GM12878 (cell line): ENCODE measurements at regions not wholly inside any gene's neighbourhood (a gene's known extent, or its start where the extent isn't known, plus 50 kb on each side); places are given as distances from the start of the nearest gene placed in this dataset.

ENCODE experiments used
- ATAC-seq: fragments of 200-7000 bp; cut with Tn5 transposase; 3 replicates; pipeline ENCODE4 v1.9.1; 2020; ENCODE audit warnings: mild to moderate bottlenecking, moderate library complexity
- BruUV-seq: library from RNA; stranded (reverse); fragments of 400-500 nt; replicated peaks from 2 replicates; lab custom pipeline; 2021; lab: Mats Ljungman, UMichigan
- CTCF ChIA-PET: fragments of 300-600 bp; sonication (Branson Sonifier 250); formaldehyde crosslinking; extraction: SDS; loops from one replicate; lab custom pipeline; 2021; ENCODE audit warnings: inconsistent platforms; lab: Yijun Ruan, JAX
- POLR2A ChIA-PET: fragments of 350-600 bp; formaldehyde crosslinking; extraction: SDS; loops from one replicate; lab custom pipeline; 2021; ENCODE audit warnings: inconsistent platforms; lab: Charles Lee
- RAD21 ChIA-PET: fragments of 300-600 bp; sonication (Branson Sonifier 250); formaldehyde crosslinking; loops from one replicate; lab custom pipeline; 2023; ENCODE audit warnings: antibody characterized with exemption; ENCODE audit not compliant: unreplicated experiment; lab: Charles Lee
- SMC1A ChIA-PET: fragments of 300-600 bp; sonication (Branson Sonifier 250); formaldehyde crosslinking; loops from one replicate; lab custom pipeline; 2023; ENCODE audit not compliant: unreplicated experiment, uncharacterized antibody; lab: Charles Lee
- DNase-seq: peaks from one replicate; pipeline ENCODE4 v3.0.0-alpha.2; 2011; ENCODE audit warnings: low read depth, low spot score
- FAIRE-seq: peaks from 3 replicates; lab custom pipeline; 2011; peaks lifted over from hg19 to GRCh38; lab: Jason Lieb, UNC
- H2AFZ ChIP-seq: 2 replicates; pipeline ENCODE4 v1.6.0; 2011; ENCODE audit warnings: low read depth, low read length, control low read depth; ENCODE audit not compliant: control insufficient read depth
- H3K27ac ChIP-seq: 2 replicates; pipeline ENCODE4 v1.5.1; 2011; ENCODE audit warnings: control low read depth; ENCODE audit not compliant: control insufficient read depth, insufficient read depth
- H3K27me3 ChIP-seq, 2 experiments: replicated peaks in 1 of 2; 2 replicates each; pipeline versions ENCODE4 v1.6.0 to v1.6.1; 2011; ENCODE audit warnings: low read length in 1 of 2; ENCODE audit not compliant: control insufficient read depth in 2 of 2, insufficient read depth in 2 of 2
- H3K36me3 ChIP-seq, 2 experiments: 2 replicates each; pipeline ENCODE4 v1.5.1; 2011; ENCODE audit warnings: low read length in 1 of 2; ENCODE audit not compliant: control insufficient read depth in 2 of 2, insufficient read depth in 2 of 2
- H3K4me1 ChIP-seq: 2 replicates; pipeline ENCODE4 v1.6.1; 2011; ENCODE audit warnings: mild to moderate bottlenecking, low read length, moderate library complexity, mixed read lengths; ENCODE audit not compliant: control insufficient read depth, insufficient read depth
- H3K4me2 ChIP-seq: 2 replicates; pipeline ENCODE4 v1.6.0; 2011; ENCODE audit warnings: control low read depth; ENCODE audit not compliant: control insufficient read depth, insufficient read depth
- H3K4me3 ChIP-seq: fragments of 200-600 bp; sonication (generic); 2 replicates; pipeline ENCODE4 v1.5.1; 2016
- H3K79me2 ChIP-seq: 2 replicates; pipeline ENCODE4 v1.6.0; 2011; ENCODE audit warnings: low read length; ENCODE audit not compliant: control insufficient read depth, insufficient read depth
- H3K9ac ChIP-seq: 2 replicates; pipeline ENCODE4 v1.8.0; 2011; ENCODE audit warnings: low read length, control low read depth, mixed read lengths; ENCODE audit not compliant: control insufficient read depth, insufficient read depth
- H3K9me3 ChIP-seq: replicated peaks from 3 replicates; pipeline ENCODE4 v1.5.1; 2011; ENCODE audit warnings: mild to moderate bottlenecking, low read length; ENCODE audit not compliant: control insufficient read depth, insufficient read depth
- H4K20me1 ChIP-seq: 2 replicates; pipeline ENCODE4 v1.6.0; 2011; ENCODE audit not compliant: control insufficient read depth, insufficient read depth
- ATF3 ChIP-seq: IDR thresholded peaks from 2 replicates; pipeline ENCODE4 v1.6.1; 2011; ENCODE audit warnings: low read depth, mild to moderate bottlenecking, low read length, moderate library complexity, borderline replicate concordance; ENCODE audit errors: extremely low read depth
- BRCA1 ChIP-seq: IDR thresholded peaks from 2 replicates; pipeline ENCODE4 v1.6.1; 2011; ENCODE audit warnings: low read depth, low read length, improper control_type of control experiment
- CEBPZ ChIP-seq: fragments of 150-350 bp; IDR thresholded peaks from 2 replicates; pipeline ENCODE4 v1.6.1; 2016; ENCODE audit warnings: low read depth, low read length
- CHD2 ChIP-seq: IDR thresholded peaks from 2 replicates; pipeline ENCODE4 v1.6.1; 2011; ENCODE audit warnings: low read depth, low read length, improper control_type of control experiment, borderline replicate concordance
- ELK1 ChIP-seq: IDR thresholded peaks from 2 replicates; pipeline ENCODE4 v1.6.1; 2012; ENCODE audit warnings: low read depth, low read length, improper control_type of control experiment
- FOS ChIP-seq: IDR thresholded peaks from 3 replicates; pipeline ENCODE4 v1.6.1; 2011; ENCODE audit warnings: borderline replicate concordance; ENCODE audit not compliant: insufficient read length; ENCODE audit errors: extremely low read depth
- FOXK2 ChIP-seq: fragments of 450-650 bp; IDR thresholded peaks from 2 replicates; pipeline ENCODE4 v1.6.1; 2017; ENCODE audit warnings: mild to moderate bottlenecking, moderate library complexity
- RBBP5 ChIP-seq: fragments of 200-600 bp; sonication (generic); conservative IDR thresholded peaks from 2 replicates; pipeline ENCODE4 v1.6.1; 2016
- ZNF217 ChIP-seq: fragments of 450-650 bp; IDR thresholded peaks from 2 replicates; pipeline ENCODE4 v1.6.1; 2017; ENCODE audit warnings: antibody characterized with exemption, mild to moderate bottlenecking
- WGBS: methylation state at CpG from one replicate; pipeline ENCODE4 v1.1.6; 2016; ENCODE audit warnings: low lambda C conversion rate; ENCODE audit not compliant: insufficient replicate concordance, insufficient coverage; ENCODE audit errors: missing lambda C conversion rate; 5-methylcytosine and 5-hydroxymethylcytosine counted together
- in situ Hi-C: fragments of 300-500 bp; cut with MboI; formaldehyde crosslinking; loops from 9 replicates; pipeline ENCODE4 v1.14.3; 2018; ENCODE audit warnings: mixed read lengths
- intact Hi-C: fragments of 100-400 bp; cut with micrococcal nuclease; formaldehyde crosslinking; loops from one replicate; pipeline ENCODE4 v1.14.2; 2022; ENCODE audit not compliant: unreplicated experiment

- H3K36me3 ChIP-seq: no peaks in the 10 kb centered on the region
- no peak overlapping the region for H2AFZ ChIP-seq
- ATAC-seq (no peak), FAIRE-seq (no peak), DNase-seq (no peak)
- intact Hi-C loops (no loop called here), in situ Hi-C loops (no loop called here)
- SMC1A ChIA-PET: interaction anchor here (0.7 to 2.0 kb wide), 10 partner anchors 9 to 458 kb away, joined by 3 to 5 read pairs (median 4); no protein-coding TSS in a partner anchor
- POLR2A ChIA-PET: interaction anchor here (0.6 to 0.8 kb wide), 2 partner anchors 15 to 1614 kb away, joined by 3 to 5 read pairs; no protein-coding TSS in a partner anchor
- H3K27me3 ChIP-seq: no peaks in the 10 kb centered on the region
- no peaks in the 10 kb centered on the region for H3K4me1 ChIP-seq
- H3K4me2 ChIP-seq: no peak overlapping the region
- H3K27ac ChIP-seq: no peak overlapping the region
- TF ChIP-seq CHD2 (no peak), ELK1 (no peak), FOXK2 (no peak)
- CTCF ChIA-PET: interaction anchor here (0.6 to 0.8 kb wide), 2 partner anchors 24 to 50 kb away, joined by 3 read pairs; no protein-coding TSS in a partner anchor
- BruUV-seq: no TSS peak
- H4K20me1 ChIP-seq: no peaks in the 10 kb centered on the region
- no peaks in the 10 kb centered on the region; the same call in 2 of the 3 replicates for H3K9me3 ChIP-seq
- no peaks in the 10 kb centered on the region for H3K79me2 ChIP-seq
- WGBS: 97% methylated on average over 2 of the region's 2 CpGs
- no peak overlapping the region for H3K9ac ChIP-seq
- RAD21 ChIA-PET: interaction anchor here (0.6 kb wide), 1 partner anchor 86 kb away, joined by 7 read pairs; no protein-coding TSS in a partner anchor
- no peak overlapping the region for H3K4me3 ChIP-seq
Measured at GRCh38 chr6:6783721-6784120, 195.2 kb downstream of the LY86 start.

GRCh38 chr6:6784514-6785162, 196.1 kb downstream of the LY86 start:
- Histone ChIP-seq H3K4me1 (no peaks in the 10 kb centered on the region), H3K4me2 (no peak overlapping the region), H3K27me3 (no peaks in the 10 kb centered on the region), H3K27ac (no peak overlapping the region), H3K9ac (no peak overlapping the region), H3K36me3 (no peaks in the 10 kb centered on the region), H3K9me3 (no peaks in the 10 kb centered on the region), H4K20me1 (no peaks in the 10 kb centered on the region), H2AFZ (no peak overlapping the region), H3K4me3 (no peak overlapping the region), H3K79me2 (no peaks in the 10 kb centered on the region)
- 87% methylated on average over 2 of the region's 2 CpGs for WGBS
- BruUV-seq: no TSS peak
- no peak for DNase-seq
- no peak for FAIRE-seq
- ChIA-PET SMC1A (interaction anchor here (0.7 to 2.0 kb wide), 10 partner anchors 8 to 457 kb away, joined by 3 to 5 read pairs (median 4); no protein-coding TSS in a partner anchor), CTCF (interaction anchor here (0.6 to 1.9 kb wide), 3 partner anchors 25 to 108 kb away, joined by 3 to 5 read pairs (median 3); no protein-coding TSS in a partner anchor), POLR2A (interaction anchor here (0.7 to 0.8 kb wide), 2 partner anchors 14 to 385 kb away, joined by 3 to 4 read pairs; no protein-coding TSS in a partner anchor), RAD21 (no interaction called here)
- ATAC-seq: no peak
- intact Hi-C loops: no loop called here
- in situ Hi-C loops: no loop called here
- TF ChIP-seq RBBP5 (no peak), FOS (no peak), ZNF217 (no peak), BRCA1 (no peak), ATF3 (no peak), CEBPZ (no peak)
